Vagina (tissue), 2 donors: ENCODE measurements at regions not wholly inside any gene's neighbourhood (a gene's known extent, or its start where the extent isn't known, plus 50 kb on each side); places are given as distances from the start of the nearest gene placed in this dataset.
"Not testable (repeated sequence)": the region's sequence is repeated elsewhere in the genome, so short reads cannot be mapped to it uniquely, and the experiment has no call there.

Source experiments
- POLR2A ChIP-seq, 2 donors: fragments of 450-650 bp; IDR thresholded peaks; one replicate each; pipeline ENCODE4 v1.6.1; 2017; ENCODE audit warnings: antibody characterized with exemption in 2 of 2, mild to moderate bottlenecking in 2 of 2, moderate library complexity in 2 of 2
- POLR2AphosphoS5 ChIP-seq, 2 donors: sonication (generic); formaldehyde crosslinking; IDR thresholded peaks; one replicate each; pipeline ENCODE4 v1.9.0; 2017; ENCODE audit warnings: antibody characterized with exemption in 2 of 2, mild to moderate bottlenecking in 2 of 2, low read depth in 1 of 2; ENCODE audit not compliant: insufficient read depth in 1 of 2
- TF ChIP-seq, protein P1 (sequence below), 3 experiments: fragments of 450-650 bp in 2 of 3; fragments of 200-600 bp in 1 of 3; sonication (generic) in 1 of 3; IDR thresholded peaks; one replicate each; pipeline ENCODE4 v1.5.1; 2017 to 2019; ENCODE audit warnings: antibody characterized with exemption in 3 of 3, mild to moderate bottlenecking in 2 of 3, moderate library complexity in 2 of 3

- TF ChIP-seq POLR2A (IDR thresholded peaks at IDR 0.05); POLR2AphosphoS5 (IDR thresholded peaks at IDR 0.05; ENCODE audit: insufficient read depth in 1 of 2, low read depth in 1 of 2): not testable (repeated sequence)
- TF ChIP-seq, protein P1, sequence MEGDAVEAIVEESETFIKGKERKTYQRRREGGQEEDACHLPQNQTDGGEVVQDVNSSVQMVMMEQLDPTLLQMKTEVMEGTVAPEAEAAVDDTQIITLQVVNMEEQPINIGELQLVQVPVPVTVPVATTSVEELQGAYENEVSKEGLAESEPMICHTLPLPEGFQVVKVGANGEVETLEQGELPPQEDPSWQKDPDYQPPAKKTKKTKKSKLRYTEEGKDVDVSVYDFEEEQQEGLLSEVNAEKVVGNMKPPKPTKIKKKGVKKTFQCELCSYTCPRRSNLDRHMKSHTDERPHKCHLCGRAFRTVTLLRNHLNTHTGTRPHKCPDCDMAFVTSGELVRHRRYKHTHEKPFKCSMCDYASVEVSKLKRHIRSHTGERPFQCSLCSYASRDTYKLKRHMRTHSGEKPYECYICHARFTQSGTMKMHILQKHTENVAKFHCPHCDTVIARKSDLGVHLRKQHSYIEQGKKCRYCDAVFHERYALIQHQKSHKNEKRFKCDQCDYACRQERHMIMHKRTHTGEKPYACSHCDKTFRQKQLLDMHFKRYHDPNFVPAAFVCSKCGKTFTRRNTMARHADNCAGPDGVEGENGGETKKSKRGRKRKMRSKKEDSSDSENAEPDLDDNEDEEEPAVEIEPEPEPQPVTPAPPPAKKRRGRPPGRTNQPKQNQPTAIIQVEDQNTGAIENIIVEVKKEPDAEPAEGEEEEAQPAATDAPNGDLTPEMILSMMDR (IDR thresholded peaks at IDR 0.05) = not testable (repeated sequence)
Measured at GRCh38 chr10:131823601-131824099, 77.2 kb upstream of the PPP2R2D start.
